GM12878 (cell line): ENCODE measurements at regions not wholly inside any gene's neighbourhood (a gene's known extent, or its start where the extent isn't known, plus 50 kb on each side); places are given as distances from the start of the nearest gene placed in this dataset.

Experiments used
- ASH2L ChIP-seq: fragments of 300-600, 200-600 bp; sonication (generic); IDR thresholded peaks from 2 replicates; pipeline ENCODE4 v1.6.1; 2017; ENCODE audit warnings: low read depth, mild to moderate bottlenecking, borderline replicate concordance
- CEBPB ChIP-seq, 2 experiments: fragments of 150-350 bp in 1 of 2; IDR thresholded peaks; 2 replicates each; pipeline ENCODE4 v1.6.1; 2012 to 2014; ENCODE audit warnings: low read depth in 2 of 2, low read length in 2 of 2, borderline replicate concordance in 1 of 2, inconsistent platforms in 1 of 2
- CHD1 ChIP-seq: IDR thresholded peaks from 2 replicates; pipeline ENCODE4 v1.6.1; 2012; ENCODE audit warnings: low read depth, low read length, improper control_type of control experiment
- EZH2 ChIP-seq: IDR thresholded peaks from 2 replicates; pipeline ENCODE4 v1.6.1; 2012; ENCODE audit warnings: low read depth, mild to moderate bottlenecking, control low read depth, inconsistent platforms, low read length, borderline replicate concordance; ENCODE audit not compliant: control insufficient read depth
- MTA2 ChIP-seq: fragments of 450-650 bp; IDR thresholded peaks from 2 replicates; pipeline ENCODE4 v1.6.1; 2016; ENCODE audit warnings: low read depth, mild to moderate bottlenecking, moderate library complexity
- SP1 ChIP-seq: IDR thresholded peaks from one replicate; pipeline ENCODE4 v1.6.1; 2011; ENCODE audit warnings: low read depth, low read length
- YY1 ChIP-seq: IDR thresholded peaks from 2 replicates; pipeline ENCODE4 v1.6.1; 2011; ENCODE audit warnings: low read depth, mild to moderate bottlenecking, low read length
- TF ChIP-seq, protein P1 (sequence below), 3 experiments: IDR thresholded peaks in 2 of 3; conservative IDR thresholded peaks in 1 of 3; 2 replicates each; pipeline ENCODE4 v1.5.1; 2011; ENCODE audit warnings: low read depth in 3 of 3, low read length in 3 of 3, mild to moderate bottlenecking in 3 of 3, control low read depth in 2 of 3, moderate library complexity in 2 of 3, inconsistent platforms in 1 of 3, mixed read lengths in 1 of 3; ENCODE audit not compliant: control insufficient read depth in 2 of 3, insufficient read depth in 1 of 3; ENCODE audit errors: extremely low read depth in 1 of 3
- TF ChIP-seq, protein P2 (sequence below): IDR thresholded peaks from 2 replicates; pipeline ENCODE4 v1.6.1; 2012; ENCODE audit warnings: low read depth, low read length, improper control_type of control experiment

DNA sequence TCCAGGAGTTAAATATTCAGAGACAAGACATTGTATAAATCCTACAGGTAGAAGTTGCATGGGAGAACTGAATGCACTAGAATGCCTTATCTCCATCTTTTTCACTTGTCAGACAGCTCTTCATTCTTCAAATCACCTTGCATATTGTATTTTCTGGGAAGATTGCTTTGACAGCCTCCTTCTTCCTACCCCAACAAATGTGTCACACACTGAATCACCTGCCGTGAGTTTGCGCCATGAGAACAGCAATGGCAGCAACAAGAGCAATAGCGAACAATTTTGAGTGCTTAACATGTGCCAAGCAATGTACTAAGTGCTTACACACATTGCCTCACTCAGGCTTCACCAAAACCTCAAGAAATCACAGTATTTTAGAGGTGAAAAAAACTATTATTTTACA is 161.3 kb upstream of the REG3G start:
- TF ChIP-seq, protein P1, sequence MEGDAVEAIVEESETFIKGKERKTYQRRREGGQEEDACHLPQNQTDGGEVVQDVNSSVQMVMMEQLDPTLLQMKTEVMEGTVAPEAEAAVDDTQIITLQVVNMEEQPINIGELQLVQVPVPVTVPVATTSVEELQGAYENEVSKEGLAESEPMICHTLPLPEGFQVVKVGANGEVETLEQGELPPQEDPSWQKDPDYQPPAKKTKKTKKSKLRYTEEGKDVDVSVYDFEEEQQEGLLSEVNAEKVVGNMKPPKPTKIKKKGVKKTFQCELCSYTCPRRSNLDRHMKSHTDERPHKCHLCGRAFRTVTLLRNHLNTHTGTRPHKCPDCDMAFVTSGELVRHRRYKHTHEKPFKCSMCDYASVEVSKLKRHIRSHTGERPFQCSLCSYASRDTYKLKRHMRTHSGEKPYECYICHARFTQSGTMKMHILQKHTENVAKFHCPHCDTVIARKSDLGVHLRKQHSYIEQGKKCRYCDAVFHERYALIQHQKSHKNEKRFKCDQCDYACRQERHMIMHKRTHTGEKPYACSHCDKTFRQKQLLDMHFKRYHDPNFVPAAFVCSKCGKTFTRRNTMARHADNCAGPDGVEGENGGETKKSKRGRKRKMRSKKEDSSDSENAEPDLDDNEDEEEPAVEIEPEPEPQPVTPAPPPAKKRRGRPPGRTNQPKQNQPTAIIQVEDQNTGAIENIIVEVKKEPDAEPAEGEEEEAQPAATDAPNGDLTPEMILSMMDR (IDR thresholded peaks at IDR 0.05 in 2 of 3, conservative IDR thresholded peaks at IDR 0.05 in 1 of 3; ENCODE audit: control insufficient read depth in 2 of 3, extremely low read depth in 1 of 3, insufficient read depth in 1 of 3, low read depth in 3 of 3, low read length in 3 of 3), result no peak
- no peak for TF ChIP-seq EZH2
- no peak for TF ChIP-seq SP1
- TF ChIP-seq MTA2, result no peak
- no peak for TF ChIP-seq CHD1
- TF ChIP-seq, protein P2, sequence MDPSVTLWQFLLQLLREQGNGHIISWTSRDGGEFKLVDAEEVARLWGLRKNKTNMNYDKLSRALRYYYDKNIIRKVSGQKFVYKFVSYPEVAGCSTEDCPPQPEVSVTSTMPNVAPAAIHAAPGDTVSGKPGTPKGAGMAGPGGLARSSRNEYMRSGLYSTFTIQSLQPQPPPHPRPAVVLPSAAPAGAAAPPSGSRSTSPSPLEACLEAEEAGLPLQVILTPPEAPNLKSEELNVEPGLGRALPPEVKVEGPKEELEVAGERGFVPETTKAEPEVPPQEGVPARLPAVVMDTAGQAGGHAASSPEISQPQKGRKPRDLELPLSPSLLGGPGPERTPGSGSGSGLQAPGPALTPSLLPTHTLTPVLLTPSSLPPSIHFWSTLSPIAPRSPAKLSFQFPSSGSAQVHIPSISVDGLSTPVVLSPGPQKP, result no peak
- no peak for TF ChIP-seq ASH2L
- no peak for TF ChIP-seq CEBPB (IDR thresholded peaks at IDR 0.05; ENCODE audit: borderline replicate concordance in 1 of 2, low read depth in 2 of 2, low read length in 2 of 2)
- no peak for TF ChIP-seq YY1
